NCI-H748 treated with DMSO at 0.1 percent for 48 hours (cell line): ENCODE measurements at regions not wholly inside any gene's neighbourhood (a gene's known extent, or its start where the extent isn't known, plus 50 kb on each side); places are given as distances from the start of the nearest gene placed in this dataset.

Experiments used
- DNase-seq: peaks from one replicate; lab custom pipeline; 2025; lab: John Stamatoyannopoulos, UW

- DNase-seq = no peak
Observed at GRCh38 chr6:156725712-156726111, 51.5 kb upstream of the ARID1B start.

- DNase-seq = no peak
Observed at GRCh38 chr6:156720691-156721685, 56.2 kb upstream of the ARID1B start.

GRCh38 chr6:156719720-156720563 is 57.2 kb upstream of the ARID1B start:
- no peak for DNase-seq

- no peak for DNase-seq
Observed at GRCh38 chr6:156719395-156719719, 57.8 kb upstream of the ARID1B start.

GRCh38 chr6:156718647-156719394 is 58.4 kb upstream of the ARID1B start:
- no peak for DNase-seq

- no peak for DNase-seq
Observed at GRCh38 chr6:156717542-156717941, 59.6 kb upstream of the ARID1B start.

GRCh38 chr6:156715839-156716238 is 61.3 kb upstream of the ARID1B start:
- no peak for DNase-seq

- DNase-seq = no peak
Observed at GRCh38 chr6:156713548-156713947, 63.6 kb upstream of the ARID1B start.

- DNase-seq = no peak
Observed at GRCh38 chr6:156710479-156710878, 66.7 kb upstream of the ARID1B start.

DNA sequence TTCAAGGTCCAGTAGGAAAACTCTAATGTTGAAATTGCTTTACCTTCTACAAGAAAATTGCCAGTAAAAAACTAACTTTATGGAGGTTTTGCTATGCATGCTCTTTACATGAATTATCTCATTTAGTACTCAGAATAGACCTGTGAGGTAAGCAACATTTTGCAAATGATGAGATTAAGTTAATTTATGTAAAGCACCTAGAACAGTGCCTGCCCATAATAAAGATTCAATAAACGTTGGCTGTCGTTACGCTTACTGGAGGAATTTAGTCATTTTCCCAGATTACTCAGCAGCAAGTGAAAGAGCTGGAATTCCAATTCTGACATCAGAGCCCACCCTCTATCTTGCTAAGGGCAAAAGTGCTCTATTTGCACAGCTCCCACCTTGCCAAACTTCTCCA is 69.4 kb upstream of the ARID1B start:
- DNase-seq = no peak

GRCh38 chr6:156703719-156704118 is 73.5 kb upstream of the ARID1B start:
- DNase-seq = no peak

GRCh38 chr6:156701966-156702365 is 75.2 kb upstream of the ARID1B start:
- no peak for DNase-seq

- no peak for DNase-seq
Observed at GRCh38 chr6:156700440-156701057, 76.6 kb upstream of the ARID1B start.

DNA sequence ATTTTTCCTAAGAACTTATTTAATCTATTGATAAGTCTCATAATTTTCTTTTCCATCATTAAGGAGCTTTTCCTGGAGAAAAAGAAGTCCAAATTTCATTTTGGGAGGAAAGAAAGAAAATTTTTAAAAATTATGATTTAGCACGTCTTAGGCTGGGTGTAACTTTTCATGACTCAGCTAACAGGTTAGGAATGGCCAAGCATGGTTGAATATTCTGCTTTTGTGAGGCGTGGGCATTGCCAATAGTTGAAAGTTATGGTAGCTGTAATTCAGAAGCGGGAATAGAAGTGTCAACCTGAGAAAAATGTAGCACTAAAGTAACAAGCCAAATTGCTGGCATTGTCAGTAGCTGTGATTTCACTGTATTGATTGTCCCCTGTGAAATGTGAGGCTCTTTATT is 77.2 kb upstream of the ARID1B start:
- no peak for DNase-seq

- DNase-seq = no peak
Observed at GRCh38 chr6:156699017-156699421, 78.2 kb upstream of the ARID1B start.

DNA sequence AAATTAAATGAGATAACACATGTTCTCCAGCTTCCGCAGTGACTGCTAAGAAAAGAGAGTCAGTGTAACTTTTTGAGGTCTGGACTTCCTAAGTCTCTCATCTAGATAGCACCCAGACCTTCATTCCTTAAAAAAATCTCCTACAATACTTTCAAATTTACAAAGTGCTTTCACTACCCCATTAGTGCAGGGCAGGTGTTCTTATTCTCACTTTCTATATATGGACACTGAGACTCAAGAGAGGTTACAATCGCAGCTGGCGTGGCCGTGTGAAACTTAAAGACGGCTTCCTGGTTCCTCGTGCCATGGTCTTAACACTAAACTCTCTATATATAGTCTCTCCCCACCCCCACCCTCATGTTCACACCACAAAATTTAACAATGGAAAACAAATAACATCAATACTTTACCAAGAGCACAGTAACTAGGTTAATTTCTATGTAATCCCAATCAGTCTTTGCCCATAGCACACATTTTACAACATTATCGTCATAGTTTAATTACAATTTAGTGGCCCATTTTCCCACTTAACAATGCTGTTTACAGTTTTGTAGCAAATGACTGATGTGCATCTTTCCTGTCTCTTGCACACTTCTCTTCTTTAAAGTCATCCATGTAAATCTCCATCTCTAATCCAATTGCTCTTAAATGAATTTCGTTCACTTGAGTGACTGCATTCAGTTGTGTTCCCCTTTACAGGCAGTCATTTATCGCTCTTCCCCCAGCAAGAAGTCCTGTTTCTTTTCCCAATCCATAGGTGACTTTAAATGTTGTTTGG is 78.8 kb upstream of the ARID1B start:
- DNase-seq = no peak

DNA sequence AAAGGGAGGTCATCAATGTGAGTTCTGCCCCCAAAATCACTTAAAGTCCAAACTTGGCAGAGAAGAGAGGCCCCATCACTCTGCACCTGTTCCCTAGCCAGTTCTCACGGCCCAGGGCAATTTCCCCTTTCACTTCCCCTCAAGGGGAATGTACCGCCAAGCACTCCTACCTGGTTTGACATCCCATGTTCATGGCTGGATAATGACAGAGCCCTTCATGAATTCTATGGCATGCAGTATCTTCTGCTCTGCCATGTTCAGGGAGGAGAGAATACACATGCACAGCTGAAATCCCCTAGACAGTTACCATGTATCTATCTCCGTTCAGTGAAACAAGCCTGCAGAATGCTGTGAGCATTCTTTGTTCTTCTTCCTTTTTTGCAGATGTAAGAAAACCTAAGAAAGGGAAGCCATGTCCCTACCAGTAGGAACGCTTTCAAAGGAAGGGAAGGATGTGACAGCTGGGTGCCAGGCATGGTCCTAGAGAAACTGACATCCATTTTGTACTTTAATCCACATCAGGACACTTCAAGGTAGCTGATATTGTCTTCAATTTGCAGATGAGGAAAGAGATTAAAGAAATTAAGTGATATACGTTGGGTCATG is 79.8 kb upstream of the ARID1B start:
- no peak for DNase-seq

DNA sequence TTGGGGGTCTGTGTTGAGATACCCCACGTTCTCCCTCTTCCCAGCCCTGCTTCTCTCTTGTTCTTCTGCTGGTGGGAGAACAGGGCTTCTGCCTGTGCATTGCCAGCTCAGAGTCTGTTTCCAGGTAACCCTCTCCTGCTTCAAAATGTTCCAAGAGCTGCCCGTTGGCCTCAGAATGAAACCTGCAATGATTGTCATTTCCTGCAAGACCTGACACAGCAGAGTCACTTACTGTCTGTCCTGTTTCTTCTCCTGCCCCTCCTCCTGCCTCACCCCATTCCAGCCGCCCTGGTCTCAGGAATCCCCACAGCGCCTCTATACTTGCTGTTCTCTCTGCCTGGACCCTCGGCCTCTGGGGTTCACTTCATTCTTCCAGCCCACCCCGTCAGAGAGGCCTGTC is 81.4 kb upstream of the ARID1B start:
- no peak for DNase-seq

DNA sequence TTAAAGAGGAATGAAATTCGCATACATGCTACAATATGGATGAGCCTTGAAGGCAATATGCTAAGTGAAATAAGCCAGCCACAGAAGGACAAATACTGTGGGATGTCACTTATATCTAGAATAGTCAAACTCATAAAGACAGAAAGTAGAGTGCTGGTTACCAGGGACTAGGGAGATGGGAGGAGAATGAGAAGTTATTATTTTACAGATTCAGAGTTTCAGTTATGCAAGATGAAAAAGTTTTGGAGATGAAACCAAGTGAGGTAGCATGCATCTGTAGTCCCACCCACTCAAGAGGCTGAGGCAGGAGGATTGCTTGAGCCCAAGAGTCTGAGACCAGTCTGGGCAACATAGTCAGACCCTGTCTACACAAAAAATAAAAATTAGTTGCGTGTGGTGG is 82.5 kb upstream of the ARID1B start:
- no peak for DNase-seq

DNA sequence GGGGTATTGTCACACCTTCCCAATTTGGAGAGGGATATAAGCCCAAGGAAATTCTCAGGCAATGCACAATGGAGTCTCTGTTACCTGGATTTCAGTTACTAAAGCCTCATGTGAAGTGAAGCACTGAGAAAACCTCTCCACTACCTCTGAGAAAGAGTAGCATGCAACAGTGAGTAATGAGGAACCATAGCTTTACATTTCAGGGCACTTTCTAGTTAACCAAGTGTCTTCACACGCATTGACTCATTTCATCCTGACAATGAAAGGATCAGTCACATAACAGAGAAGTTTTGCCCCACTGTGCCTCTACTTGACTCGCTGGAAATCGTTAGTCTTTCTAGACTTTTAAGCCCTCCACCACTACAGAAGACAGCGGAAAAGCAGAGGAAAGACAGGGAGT is 86.2 kb upstream of the ARID1B start:
- DNase-seq = no peak

DNA sequence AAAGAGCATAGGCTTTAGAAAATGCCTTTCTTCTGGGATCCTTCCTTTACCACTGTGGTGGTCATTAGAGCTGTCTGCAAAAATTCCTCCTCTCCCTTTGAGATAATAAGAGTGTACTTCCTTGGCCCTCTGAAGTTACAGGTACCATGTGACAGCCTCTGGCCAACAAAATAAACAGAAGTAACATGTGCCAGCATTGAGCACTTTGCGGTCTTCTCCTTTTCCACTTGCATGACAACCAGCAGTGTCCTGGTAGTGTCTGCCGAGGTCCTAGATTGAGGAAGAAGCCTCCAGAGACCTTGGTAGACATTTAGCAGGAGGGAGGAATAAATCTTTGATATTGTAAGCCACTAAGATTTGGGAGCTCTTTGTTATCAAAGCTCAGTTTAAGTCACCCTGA is 87.5 kb upstream of the ARID1B start:
- no peak for DNase-seq
